Testis (tissue), 2 donors: ENCODE measurements at regions not wholly inside any gene's neighbourhood (a gene's known extent, or its start where the extent isn't known, plus 50 kb on each side); places are given as distances from the start of the nearest gene placed in this dataset.

ENCODE experiments used
- DNase-seq: peaks from one replicate; pipeline ENCODE4 v3.0.0-alpha.2; 2019
- H3K27ac ChIP-seq, 2 donors: fragments of 200-600 bp; sonication (generic); one replicate each; pipeline ENCODE4 v1.5.1; 2019
- H3K27me3 ChIP-seq: fragments of 200-600 bp; sonication (generic); one replicate; pipeline ENCODE4 v1.5.1; 2019
- H3K36me3 ChIP-seq: fragments of 200-600 bp; sonication (generic); one replicate; pipeline ENCODE4 v1.5.1; 2017; ENCODE audit warnings: low read depth; ENCODE audit errors: missing control alignments
- H3K4me1 ChIP-seq: fragments of 200-600 bp; sonication (generic); one replicate; pipeline ENCODE4 v1.5.1; 2019
- H3K4me3 ChIP-seq, 2 donors: fragments of 200-600 bp; sonication (generic); one replicate each; pipeline ENCODE4 v1.5.1; 2017 to 2019
- H3K9me3 ChIP-seq: fragments of 200-600 bp; sonication (generic); one replicate; pipeline ENCODE4 v1.5.1; 2017
- CTCF ChIP-seq, 3 experiments: fragments of 450-650 bp in 2 of 3; fragments of 200-600 bp in 1 of 3; sonication (generic) in 1 of 3; IDR thresholded peaks; one replicate each; pipeline ENCODE4 v1.5.1; 2016 to 2019; ENCODE audit warnings: antibody characterized with exemption in 3 of 3, mild to moderate bottlenecking in 2 of 3, moderate library complexity in 1 of 3
- POLR2A ChIP-seq: fragments of 450-650 bp; IDR thresholded peaks from one replicate; pipeline ENCODE4 v1.6.1; 2017; ENCODE audit warnings: antibody characterized with exemption, mild to moderate bottlenecking, moderate library complexity
- WGBS, 2 donors: methylation state at CpG; one replicate each; pipeline ENCODE4 v1.1.5; 2018; 5-methylcytosine and 5-hydroxymethylcytosine counted together
- intact Hi-C: fragments of 100-400 bp; cut with DNase I; formaldehyde crosslinking; loops from one replicate; pipeline ENCODE4 v1.15.1; 2023; ENCODE audit warnings: low total_unique reads

- no peak overlapping the region for H3K4me3 ChIP-seq
- no peak overlapping the region for H3K27ac ChIP-seq
- intact Hi-C loops: no loop called here
- H3K4me1 ChIP-seq: no peaks in the 10 kb centered on the region
- DNase-seq: no peak
- TF ChIP-seq POLR2A (no peak), CTCF (IDR thresholded peaks at IDR 0.05) (no peak)
- no peaks in the 10 kb centered on the region for H3K36me3 ChIP-seq
- no peaks in the 10 kb centered on the region for H3K27me3 ChIP-seq
- no peaks in the 10 kb centered on the region for H3K9me3 ChIP-seq
- 82 to 91% methylated on average over 2 of the region's 2 CpGs for WGBS, 2 donors
Measured at GRCh38 chr11:134784046-134784445, 372.0 kb upstream of the B3GAT1 start.

DNA sequence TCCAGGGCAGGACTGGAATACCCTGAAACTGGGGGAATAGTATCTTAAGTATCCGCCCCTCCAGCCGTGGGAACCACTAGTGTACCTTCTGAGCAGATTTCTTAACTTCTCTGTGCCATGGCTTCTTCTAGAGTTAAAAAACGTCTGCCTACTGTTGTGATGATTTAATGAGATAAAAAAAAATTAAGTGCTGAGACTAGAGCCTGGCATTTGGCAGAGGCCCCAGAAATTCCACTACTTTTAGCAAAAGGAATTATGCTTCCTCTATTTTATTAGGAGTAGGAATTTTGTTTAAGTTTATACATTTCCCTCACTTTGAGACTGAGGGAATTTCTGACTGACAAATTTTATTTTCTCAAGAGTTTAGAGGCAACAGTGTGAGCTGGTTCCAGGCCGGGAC, 371.2 kb upstream of the B3GAT1 start:
- intact Hi-C loops: no loop called here
- Histone ChIP-seq H3K27me3 (no peaks in the 10 kb centered on the region), H3K4me3 (no peak overlapping the region), H3K4me1 (no peaks in the 10 kb centered on the region), H3K27ac (no peak overlapping the region), H3K9me3 (no peaks in the 10 kb centered on the region), H3K36me3 (no peaks in the 10 kb centered on the region)
- no peak for DNase-seq
- TF ChIP-seq CTCF (IDR thresholded peaks at IDR 0.05): no peak
- TF ChIP-seq POLR2A: no peak
- WGBS, 2 donors: 64 to 71% methylated on average over 4 of the region's 4 CpGs

GRCh38 chr11:134781380-134781866, 369.4 kb upstream of the B3GAT1 start:
- intact Hi-C loops: no loop called here
- Histone ChIP-seq H3K27ac (no peak overlapping the region), H3K36me3 (no peaks in the 10 kb centered on the region), H3K4me1 (no peaks in the 10 kb centered on the region), H3K4me3 (no peak overlapping the region), H3K27me3 (no peaks in the 10 kb centered on the region), H3K9me3 (no peaks in the 10 kb centered on the region)
- 50 to 64% methylated on average over 3 of the region's 3 CpGs for WGBS, 2 donors
- DNase-seq: no peak
- no peak for TF ChIP-seq CTCF (IDR thresholded peaks at IDR 0.05)
- TF ChIP-seq POLR2A: no peak

DNA sequence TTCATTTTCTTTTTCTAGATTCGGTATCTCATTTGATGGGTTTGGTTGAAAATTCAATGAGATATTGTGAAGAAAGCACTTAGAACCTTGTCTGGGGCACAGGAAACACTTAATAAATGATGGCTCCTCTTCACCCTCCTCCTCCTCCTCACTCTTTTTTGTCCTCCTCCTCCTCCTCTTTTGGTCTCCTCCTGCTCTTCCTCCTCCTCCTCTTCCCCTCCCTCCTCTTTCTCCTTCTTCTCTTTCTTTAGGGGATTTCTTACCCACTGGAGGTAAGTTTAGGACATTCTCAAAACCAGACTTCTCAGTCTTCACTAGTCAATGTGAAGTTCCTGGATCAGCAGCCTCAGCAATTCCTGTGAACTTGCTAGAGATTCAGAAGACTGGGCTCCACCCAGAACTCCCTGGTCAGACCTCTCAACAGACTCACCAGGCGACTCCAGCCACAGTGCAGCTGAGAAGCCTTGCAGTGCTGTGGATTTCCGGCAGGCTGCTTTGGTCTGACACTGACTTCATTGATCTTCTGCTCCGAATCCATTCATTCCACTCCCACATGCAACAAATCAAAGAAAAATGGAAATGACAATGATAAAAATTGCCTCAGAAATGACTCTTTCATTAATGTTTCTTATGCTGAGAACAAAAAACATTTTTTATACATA, 368.6 kb upstream of the B3GAT1 start:
- 50 to 59% methylated on average over 4 of the region's 4 CpGs for WGBS, 2 donors
- H3K4me1 ChIP-seq: no peaks in the 10 kb centered on the region
- H3K9me3 ChIP-seq: no peaks in the 10 kb centered on the region
- DNase-seq: no peak
- intact Hi-C loops: no loop called here
- H3K27me3 ChIP-seq: no peaks in the 10 kb centered on the region
- no peaks in the 10 kb centered on the region for H3K36me3 ChIP-seq
- H3K4me3 ChIP-seq: no peak overlapping the region
- H3K27ac ChIP-seq: no peak overlapping the region
- TF ChIP-seq CTCF (IDR thresholded peaks at IDR 0.05) (no peak), POLR2A (no peak)

GRCh38 chr11:134779179-134779578, 367.1 kb upstream of the B3GAT1 start:
- intact Hi-C loops: no loop called here
- H3K36me3 ChIP-seq: no peaks in the 10 kb centered on the region
- H3K27me3 ChIP-seq: no peaks in the 10 kb centered on the region
- no peak overlapping the region for H3K27ac ChIP-seq
- H3K9me3 ChIP-seq: no peaks in the 10 kb centered on the region
- H3K4me1 ChIP-seq: no peaks in the 10 kb centered on the region
- DNase-seq: no peak
- TF ChIP-seq POLR2A (no peak), CTCF (IDR thresholded peaks at IDR 0.05) (no peak)
- WGBS, 2 donors: 77 to 82% methylated on average over 4 of the region's 4 CpGs
- no peak overlapping the region for H3K4me3 ChIP-seq
